Retinal pigment epithelial cell (primary cell): ENCODE measurements at regions not wholly inside any gene's neighbourhood (a gene's known extent, or its start where the extent isn't known, plus 50 kb on each side); places are given as distances from the start of the nearest gene placed in this dataset.

Experiments used
- DNase-seq: peaks from one replicate; pipeline ENCODE4 v3.0.0-alpha.2; 2010; ENCODE audit warnings: low read depth
- H3K4me3 ChIP-seq: 2 replicates; pipeline ENCODE4 v1.5.1; 2011; ENCODE audit warnings: mild to moderate bottlenecking, low read length, control low read depth, moderate library complexity
- CTCF ChIP-seq: conservative IDR thresholded peaks from 2 replicates; pipeline ENCODE4 v1.5.1; 2011; ENCODE audit warnings: low read depth, low read length, control low read depth, inconsistent platforms

GRCh38 chr3:17801131-17801530 lies 58.7 kb upstream of the TBC1D5 start:
- no peak for TF ChIP-seq CTCF

GRCh38 chr3:17800232-17800631 lies 57.8 kb upstream of the TBC1D5 start:
- H3K4me3 ChIP-seq = no peak overlapping the region
- TF ChIP-seq CTCF = no peak
- peak; percentile 95 for DNase-seq

More at GRCh38 chr3:17801131-17801530, 58.7 kb upstream of the TBC1D5 start:
- DNase-seq = no peak
- no peak overlapping the region for H3K4me3 ChIP-seq

GRCh38 chr3:17799312-17799711 lies 56.9 kb upstream of the TBC1D5 start:
- no peak overlapping the region for H3K4me3 ChIP-seq
- DNase-seq = no peak
- TF ChIP-seq CTCF = no peak

GRCh38 chr3:17798000-17798399 lies 55.6 kb upstream of the TBC1D5 start:
- no peak for TF ChIP-seq CTCF
- no peak for DNase-seq
- H3K4me3 ChIP-seq = no peak overlapping the region

GRCh38 chr3:17795711-17796110 lies 53.3 kb upstream of the TBC1D5 start:
- no peak overlapping the region for H3K4me3 ChIP-seq
- TF ChIP-seq CTCF = no peak
- DNase-seq = no peak

GRCh38 chr3:17795280-17795679 lies 52.8 kb upstream of the TBC1D5 start:
- H3K4me3 ChIP-seq = no peak overlapping the region
- no peak for TF ChIP-seq CTCF

GRCh38 chr3:17793542-17794195 lies 51.2 kb upstream of the TBC1D5 start:
- DNase-seq = no peak
- no peak overlapping the region for H3K4me3 ChIP-seq
- no peak for TF ChIP-seq CTCF

More at GRCh38 chr3:17795280-17795679, 52.8 kb upstream of the TBC1D5 start:
- no peak for DNase-seq
